VCaP (cell line): ENCODE measurements at regions not wholly inside any gene's neighbourhood (a gene's known extent, or its start where the extent isn't known, plus 50 kb on each side); places are given as distances from the start of the nearest gene placed in this dataset.

Source experiments
- H3K27ac ChIP-seq: fragments of 450-650 bp; 2 replicates; pipeline ENCODE4 v1.5.1; 2017
- CTCF ChIP-seq: fragments of 450-650 bp; conservative IDR thresholded peaks from 2 replicates; pipeline ENCODE4 v1.5.1; 2017; ENCODE audit warnings: mild to moderate bottlenecking, moderate library complexity

- no peak for TF ChIP-seq CTCF
Observed at GRCh38 chr12:102618197-102618877, 138.0 kb upstream of the IGF1 start.

GRCh38 chr12:102616692-102617091 lies 136.3 kb upstream of the IGF1 start:
- no peak overlapping the region for H3K27ac ChIP-seq
- TF ChIP-seq CTCF: no peak

More at GRCh38 chr12:102618197-102618877, 138.0 kb upstream of the IGF1 start:
- H3K27ac ChIP-seq: no peak overlapping the region

GRCh38 chr12:102611995-102612394 lies 131.6 kb upstream of the IGF1 start:
- H3K27ac ChIP-seq: no peak overlapping the region

GRCh38 chr12:102609996-102610395 lies 129.6 kb upstream of the IGF1 start:
- TF ChIP-seq CTCF: no peak
- no peak overlapping the region for H3K27ac ChIP-seq

More at GRCh38 chr12:102611995-102612394, 131.6 kb upstream of the IGF1 start:
- TF ChIP-seq CTCF: no peak

GRCh38 chr12:102603021-102603420 lies 122.7 kb upstream of the IGF1 start:
- no peak overlapping the region for H3K27ac ChIP-seq
- TF ChIP-seq CTCF: no peak

GRCh38 chr12:102602521-102602920 lies 122.2 kb upstream of the IGF1 start:
- no peak for TF ChIP-seq CTCF
- H3K27ac ChIP-seq: no peak overlapping the region

- no peak overlapping the region for H3K27ac ChIP-seq
- no peak for TF ChIP-seq CTCF
Observed at GRCh38 chr12:102601621-102602020, 121.3 kb upstream of the IGF1 start.
